Right lobe of liver (tissue), 4 donors: ENCODE measurements at regions not wholly inside any gene's neighbourhood (a gene's known extent, or its start where the extent isn't known, plus 50 kb on each side); places are given as distances from the start of the nearest gene placed in this dataset.

Experiments
- POLR2A ChIP-seq: fragments of 450-650 bp; IDR thresholded peaks from one replicate; pipeline ENCODE4 v1.6.1; 2017; ENCODE audit warnings: antibody characterized with exemption, mild to moderate bottlenecking
- TF ChIP-seq, protein P1 (sequence below), 4 donors: fragments of 200-600 bp in 3 of 4; fragments of 450-650 bp in 1 of 4; IDR thresholded peaks; one replicate each; pipeline versions ENCODE4 v1.5.1 to v1.8.0; 2016 to 2022; ENCODE audit warnings: antibody characterized with exemption in 4 of 4, mild to moderate bottlenecking in 2 of 4
- donor health status: DM: no; HTN: no; CAD: no.
- donor health status: DM: no; HTN: no; CAD: no.
- donor health status: DM: no; HTN: yes; CAD: no.

DNA sequence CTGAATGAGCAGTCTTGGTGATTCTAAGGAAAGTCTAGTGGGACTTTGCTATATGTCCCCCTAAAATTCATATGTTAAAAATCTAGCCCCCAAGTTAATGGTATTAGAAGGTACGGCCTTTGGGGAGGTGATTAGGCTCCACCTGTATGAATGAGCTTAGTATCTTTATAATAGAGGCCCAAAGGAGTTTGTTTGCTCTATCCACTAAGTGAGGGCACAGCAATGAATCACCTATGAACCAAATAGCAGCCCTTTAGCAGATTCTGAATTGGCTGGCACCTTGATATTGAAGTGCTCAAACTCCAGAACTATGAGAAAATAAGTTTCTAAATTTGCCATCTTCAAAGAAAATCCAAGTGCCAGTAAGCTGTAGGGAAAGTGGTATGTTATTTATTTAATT lies 187.9 kb downstream of the SUCNR1 start:
- TF ChIP-seq, protein P1, sequence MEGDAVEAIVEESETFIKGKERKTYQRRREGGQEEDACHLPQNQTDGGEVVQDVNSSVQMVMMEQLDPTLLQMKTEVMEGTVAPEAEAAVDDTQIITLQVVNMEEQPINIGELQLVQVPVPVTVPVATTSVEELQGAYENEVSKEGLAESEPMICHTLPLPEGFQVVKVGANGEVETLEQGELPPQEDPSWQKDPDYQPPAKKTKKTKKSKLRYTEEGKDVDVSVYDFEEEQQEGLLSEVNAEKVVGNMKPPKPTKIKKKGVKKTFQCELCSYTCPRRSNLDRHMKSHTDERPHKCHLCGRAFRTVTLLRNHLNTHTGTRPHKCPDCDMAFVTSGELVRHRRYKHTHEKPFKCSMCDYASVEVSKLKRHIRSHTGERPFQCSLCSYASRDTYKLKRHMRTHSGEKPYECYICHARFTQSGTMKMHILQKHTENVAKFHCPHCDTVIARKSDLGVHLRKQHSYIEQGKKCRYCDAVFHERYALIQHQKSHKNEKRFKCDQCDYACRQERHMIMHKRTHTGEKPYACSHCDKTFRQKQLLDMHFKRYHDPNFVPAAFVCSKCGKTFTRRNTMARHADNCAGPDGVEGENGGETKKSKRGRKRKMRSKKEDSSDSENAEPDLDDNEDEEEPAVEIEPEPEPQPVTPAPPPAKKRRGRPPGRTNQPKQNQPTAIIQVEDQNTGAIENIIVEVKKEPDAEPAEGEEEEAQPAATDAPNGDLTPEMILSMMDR (IDR thresholded peaks at IDR 0.05): no peak
- TF ChIP-seq POLR2A: no peak
